ENCODE measurements at regions not wholly inside any gene's neighbourhood (a gene's known extent, or its start where the extent isn't known, plus 50 kb on each side); places are given as distances from the start of the nearest gene placed in this dataset.

GRCh38 chr13:110097013-110097412, 209.9 kb downstream of the COL4A1 start:
- no peaks in the 10 kb centered on the region for H3K36me3 ChIP-seq (ENCODE audit: control insufficient read depth, insufficient read depth, low read length)
- DNase-seq (ENCODE audit: low read depth, low spot score): no peak
- H3K4me3 ChIP-seq (ENCODE audit: low read length): no peak overlapping the region
- H3K27me3 ChIP-seq (ENCODE audit: control insufficient read depth, insufficient read depth, low read length): no peaks in the 10 kb centered on the region
- no peak overlapping the region for H3K27ac ChIP-seq (ENCODE audit: low read length)
- H3K9me3 ChIP-seq (ENCODE audit: control insufficient read depth, insufficient read depth, low read length): no peaks in the 10 kb centered on the region; the same call in 1 of the 2 replicates
- no CpG with 5 or more reads among the region's 5 CpGs for WGBS (ENCODE audit: insufficient coverage, insufficient read length)
- H3K4me1 ChIP-seq (ENCODE audit: control insufficient read depth, insufficient read depth, low read length): no peaks in the 10 kb centered on the region

- Histone ChIP-seq H3K9me3 (ENCODE audit: control insufficient read depth, insufficient read depth, low read length) (no peaks in the 10 kb centered on the region), H3K36me3 (ENCODE audit: control insufficient read depth, insufficient read depth, low read length) (no peaks in the 10 kb centered on the region), H3K27me3 (ENCODE audit: control insufficient read depth, insufficient read depth, low read length) (no peaks in the 10 kb centered on the region), H3K4me1 (ENCODE audit: control insufficient read depth, insufficient read depth, low read length) (no peaks in the 10 kb centered on the region), H3K4me3 (ENCODE audit: low read length) (no peak overlapping the region), H3K27ac (ENCODE audit: low read length) (no peak overlapping the region)
- DNase-seq (ENCODE audit: low read depth, low spot score): no peak
- no CpG with 5 or more reads among the region's 1 CpG for WGBS (ENCODE audit: insufficient coverage, insufficient read length)
These were observed 214.1 kb downstream of the COL4A1 start for GRCh38 chr13:110092831-110093247.

GRCh38 chr13:110089815-110090214, 217.1 kb downstream of the COL4A1 start:
- DNase-seq (ENCODE audit: low read depth, low spot score): no peak
- H3K27ac ChIP-seq (ENCODE audit: low read length): no peak overlapping the region
- WGBS (ENCODE audit: insufficient coverage, insufficient read length): no CpG with 5 or more reads among the region's 4 CpGs

GRCh38 chr13:110089100-110089499, 217.9 kb downstream of the COL4A1 start:
- no peaks in the 10 kb centered on the region for H3K36me3 ChIP-seq (ENCODE audit: control insufficient read depth, insufficient read depth, low read length)
- no peak for DNase-seq (ENCODE audit: low read depth, low spot score)
- no peak overlapping the region for H3K27ac ChIP-seq (ENCODE audit: low read length)
- no peaks in the 10 kb centered on the region for H3K4me1 ChIP-seq (ENCODE audit: control insufficient read depth, insufficient read depth, low read length)
- no peaks in the 10 kb centered on the region for H3K27me3 ChIP-seq (ENCODE audit: control insufficient read depth, insufficient read depth, low read length)
- H3K4me3 ChIP-seq (ENCODE audit: low read length): no peak overlapping the region
- H3K9me3 ChIP-seq (ENCODE audit: control insufficient read depth, insufficient read depth, low read length): no peaks in the 10 kb centered on the region

More at GRCh38 chr13:110089815-110090214, 217.1 kb downstream of the COL4A1 start:
- Histone ChIP-seq H3K4me3 (ENCODE audit: low read length) (no peak overlapping the region), H3K4me1 (ENCODE audit: control insufficient read depth, insufficient read depth, low read length) (no peaks in the 10 kb centered on the region), H3K27me3 (ENCODE audit: control insufficient read depth, insufficient read depth, low read length) (no peaks in the 10 kb centered on the region), H3K36me3 (ENCODE audit: control insufficient read depth, insufficient read depth, low read length) (no peaks in the 10 kb centered on the region), H3K9me3 (ENCODE audit: control insufficient read depth, insufficient read depth, low read length) (no peaks in the 10 kb centered on the region)

- DNase-seq (ENCODE audit: low read depth, low spot score): no peak
These were observed 233.0 kb downstream of the COL4A1 start for GRCh38 chr13:110073982-110074381.

GRCh38 chr13:110070511-110071120, 236.3 kb downstream of the COL4A1 start:
- no peak for DNase-seq (ENCODE audit: low read depth, low spot score)

More at GRCh38 chr13:110073982-110074381, 233.0 kb downstream of the COL4A1 start:
- Histone ChIP-seq H3K27ac (ENCODE audit: low read length) (no peak overlapping the region), H3K4me3 (ENCODE audit: low read length) (no peak overlapping the region), H3K27me3 (ENCODE audit: control insufficient read depth, insufficient read depth, low read length) (no peaks in the 10 kb centered on the region), H3K9me3 (ENCODE audit: control insufficient read depth, insufficient read depth, low read length) (no peaks in the 10 kb centered on the region), H3K36me3 (ENCODE audit: control insufficient read depth, insufficient read depth, low read length) (no peaks in the 10 kb centered on the region), H3K4me1 (ENCODE audit: control insufficient read depth, insufficient read depth, low read length) (no peaks in the 10 kb centered on the region)
- no CpG with 5 or more reads among the region's 6 CpGs for WGBS (ENCODE audit: insufficient coverage, insufficient read length)

GRCh38 chr13:110070046-110070445, 236.9 kb downstream of the COL4A1 start:
- Histone ChIP-seq H3K27ac (ENCODE audit: low read length) (no peak overlapping the region), H3K36me3 (ENCODE audit: control insufficient read depth, insufficient read depth, low read length) (no peaks in the 10 kb centered on the region), H3K27me3 (ENCODE audit: control insufficient read depth, insufficient read depth, low read length) (no peaks in the 10 kb centered on the region), H3K4me1 (ENCODE audit: control insufficient read depth, insufficient read depth, low read length) (no peaks in the 10 kb centered on the region), H3K9me3 (ENCODE audit: control insufficient read depth, insufficient read depth, low read length) (no peaks in the 10 kb centered on the region), H3K4me3 (ENCODE audit: low read length) (no peak overlapping the region)
- WGBS (ENCODE audit: insufficient coverage, insufficient read length): no CpG with 5 or more reads among the region's 4 CpGs
- DNase-seq (ENCODE audit: low read depth, low spot score): no peak

More at GRCh38 chr13:110070511-110071120, 236.3 kb downstream of the COL4A1 start:
- Histone ChIP-seq H3K27me3 (ENCODE audit: control insufficient read depth, insufficient read depth, low read length) (no peaks in the 10 kb centered on the region), H3K9me3 (ENCODE audit: control insufficient read depth, insufficient read depth, low read length) (no peaks in the 10 kb centered on the region), H3K36me3 (ENCODE audit: control insufficient read depth, insufficient read depth, low read length) (no peaks in the 10 kb centered on the region), H3K4me3 (ENCODE audit: low read length) (no peak overlapping the region), H3K4me1 (ENCODE audit: control insufficient read depth, insufficient read depth, low read length) (no peaks in the 10 kb centered on the region), H3K27ac (ENCODE audit: low read length) (no peak overlapping the region)
- 100% methylated on average over 1 of the region's 9 CpGs for WGBS (ENCODE audit: insufficient coverage, insufficient read length)

- Histone ChIP-seq H3K9me3 (ENCODE audit: control insufficient read depth, insufficient read depth, low read length) (no peaks in the 10 kb centered on the region), H3K36me3 (ENCODE audit: control insufficient read depth, insufficient read depth, low read length) (no peaks in the 10 kb centered on the region), H3K4me1 (ENCODE audit: control insufficient read depth, insufficient read depth, low read length) (no peaks in the 10 kb centered on the region), H3K27ac (ENCODE audit: low read length) (no peak overlapping the region), H3K27me3 (ENCODE audit: control insufficient read depth, insufficient read depth, low read length) (no peaks in the 10 kb centered on the region), H3K4me3 (ENCODE audit: low read length) (no peak overlapping the region)
- WGBS (ENCODE audit: insufficient coverage, insufficient read length): no CpG with 5 or more reads among the region's 3 CpGs
- DNase-seq (ENCODE audit: low read depth, low spot score): no peak
These were observed 238.8 kb downstream of the COL4A1 start for GRCh38 chr13:110068176-110068473.

- DNase-seq (ENCODE audit: low read depth, low spot score): no peak
- Histone ChIP-seq H3K27ac (ENCODE audit: low read length) (no peak overlapping the region), H3K4me3 (ENCODE audit: low read length) (no peak overlapping the region), H3K27me3 (ENCODE audit: control insufficient read depth, insufficient read depth, low read length) (no peaks in the 10 kb centered on the region), H3K36me3 (ENCODE audit: control insufficient read depth, insufficient read depth, low read length) (no peaks in the 10 kb centered on the region), H3K9me3 (ENCODE audit: control insufficient read depth, insufficient read depth, low read length) (no peaks in the 10 kb centered on the region), H3K4me1 (ENCODE audit: control insufficient read depth, insufficient read depth, low read length) (no peaks in the 10 kb centered on the region)
- WGBS (ENCODE audit: insufficient coverage, insufficient read length): no CpG with 5 or more reads among the region's 6 CpGs
These were observed 239.4 kb downstream of the COL4A1 start for GRCh38 chr13:110067355-110068175.

- no CpG with 5 or more reads among the region's 9 CpGs for WGBS (ENCODE audit: insufficient coverage, insufficient read length)
These were observed 241.2 kb downstream of the COL4A1 start for GRCh38 chr13:110065780-110066179.

More at GRCh38 chr13:110065780-110066179, 241.2 kb downstream of the COL4A1 start:
- Histone ChIP-seq H3K36me3 (ENCODE audit: control insufficient read depth, insufficient read depth, low read length) (no peaks in the 10 kb centered on the region), H3K27me3 (ENCODE audit: control insufficient read depth, insufficient read depth, low read length) (no peaks in the 10 kb centered on the region), H3K9me3 (ENCODE audit: control insufficient read depth, insufficient read depth, low read length) (no peaks in the 10 kb centered on the region), H3K4me1 (ENCODE audit: control insufficient read depth, insufficient read depth, low read length) (no peaks in the 10 kb centered on the region), H3K4me3 (ENCODE audit: low read length) (no peak overlapping the region), H3K27ac (ENCODE audit: low read length) (no peak overlapping the region)
- no peak for DNase-seq (ENCODE audit: low read depth, low spot score)
